GM13977 (cell line): ENCODE measurements at regions not wholly inside any gene's neighbourhood (a gene's known extent, or its start where the extent isn't known, plus 50 kb on each side); places are given as distances from the start of the nearest gene placed in this dataset.

Experiments used
- DNase-seq: peaks from one replicate; pipeline ENCODE4 v3.0.0; 2012; ENCODE audit warnings: low spot score
- in situ Hi-C: fragments of 300-500 bp; cut with MboI; formaldehyde crosslinking; loops from one replicate; pipeline ENCODE4 v1.12.0; 2022; ENCODE audit warnings: low sequenced_read_pairs, low pct_unique_long_range_greater_than_20kb, mixed read lengths, inconsistent platforms; ENCODE audit not compliant: unreplicated experiment
- TF ChIP-seq, protein P1 (sequence below): IDR thresholded peaks from 2 replicates; pipeline ENCODE4 v1.5.1; 2012; ENCODE audit warnings: mild to moderate bottlenecking, control low read depth; ENCODE audit not compliant: insufficient read depth; ENCODE audit errors: extremely low read depth, missing control alignments

GRCh38 chr9:31065691-31066090 lies 1318.8 kb upstream of the ACO1 start:
- in situ Hi-C loops, result no loop called here
- DNase-seq, result no peak
- TF ChIP-seq, protein P1, sequence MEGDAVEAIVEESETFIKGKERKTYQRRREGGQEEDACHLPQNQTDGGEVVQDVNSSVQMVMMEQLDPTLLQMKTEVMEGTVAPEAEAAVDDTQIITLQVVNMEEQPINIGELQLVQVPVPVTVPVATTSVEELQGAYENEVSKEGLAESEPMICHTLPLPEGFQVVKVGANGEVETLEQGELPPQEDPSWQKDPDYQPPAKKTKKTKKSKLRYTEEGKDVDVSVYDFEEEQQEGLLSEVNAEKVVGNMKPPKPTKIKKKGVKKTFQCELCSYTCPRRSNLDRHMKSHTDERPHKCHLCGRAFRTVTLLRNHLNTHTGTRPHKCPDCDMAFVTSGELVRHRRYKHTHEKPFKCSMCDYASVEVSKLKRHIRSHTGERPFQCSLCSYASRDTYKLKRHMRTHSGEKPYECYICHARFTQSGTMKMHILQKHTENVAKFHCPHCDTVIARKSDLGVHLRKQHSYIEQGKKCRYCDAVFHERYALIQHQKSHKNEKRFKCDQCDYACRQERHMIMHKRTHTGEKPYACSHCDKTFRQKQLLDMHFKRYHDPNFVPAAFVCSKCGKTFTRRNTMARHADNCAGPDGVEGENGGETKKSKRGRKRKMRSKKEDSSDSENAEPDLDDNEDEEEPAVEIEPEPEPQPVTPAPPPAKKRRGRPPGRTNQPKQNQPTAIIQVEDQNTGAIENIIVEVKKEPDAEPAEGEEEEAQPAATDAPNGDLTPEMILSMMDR, result no peak

- DNase-seq, result no peak
- TF ChIP-seq, protein P1, result no peak
- in situ Hi-C loops, result no loop called here
These were observed 1317.0 kb upstream of the ACO1 start for GRCh38 chr9:31067418-31067817.

DNA sequence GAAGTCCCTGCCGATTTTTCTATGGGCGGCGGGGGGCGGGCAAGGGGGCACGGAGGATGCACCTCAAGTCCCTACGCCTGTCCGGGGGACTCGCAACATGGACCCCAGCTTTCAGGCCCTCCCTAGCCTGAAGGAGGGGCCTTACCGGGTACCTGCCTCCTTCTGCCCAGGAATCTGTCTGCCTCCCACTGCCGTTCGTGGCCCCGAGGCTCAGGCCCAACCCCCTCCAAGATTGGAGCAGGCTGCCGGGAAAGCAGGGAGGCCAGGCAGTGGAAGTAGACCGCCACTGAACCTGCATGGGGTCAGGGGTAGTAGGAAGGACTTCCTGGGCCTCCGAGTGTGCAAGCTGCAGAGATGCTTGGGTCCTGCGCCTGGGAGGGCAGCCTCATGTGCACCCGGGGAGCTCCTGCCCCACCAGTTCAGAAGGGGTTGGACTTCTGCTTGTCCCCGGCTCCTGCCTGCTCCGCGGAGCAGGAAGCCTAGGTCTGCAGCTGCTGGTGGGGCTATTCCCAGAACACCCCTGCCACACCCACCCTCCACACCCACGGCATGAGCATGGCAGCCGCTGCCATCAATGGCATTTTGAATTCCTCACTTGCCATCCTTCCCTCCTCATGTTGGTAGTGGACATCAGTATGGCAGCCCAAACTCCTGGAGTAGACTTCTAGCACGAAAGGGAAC lies 1312.7 kb upstream of the ACO1 start:
- TF ChIP-seq, protein P1, result no peak
- DNase-seq, result no peak
- in situ Hi-C loops, result no loop called here

DNA sequence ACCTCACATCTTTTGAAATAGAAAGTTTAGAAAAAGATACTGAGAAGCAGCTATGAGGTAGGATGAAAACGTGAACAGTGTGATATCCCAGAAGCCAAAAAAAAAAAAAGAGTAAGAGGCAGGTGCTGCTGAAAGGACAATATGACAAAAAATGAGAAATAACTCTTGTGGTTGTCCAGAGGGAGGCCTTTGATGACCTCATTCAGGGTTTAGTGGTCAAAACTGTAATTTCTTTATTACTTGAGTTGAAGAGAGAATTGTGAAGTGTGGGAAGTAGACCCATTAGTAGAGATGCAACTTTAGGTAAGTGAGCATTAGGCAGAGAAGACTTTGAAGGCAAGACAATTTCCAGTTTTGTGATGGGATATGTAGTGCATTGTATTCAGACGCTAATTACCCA lies 1306.3 kb upstream of the ACO1 start:
- DNase-seq, result no peak
- in situ Hi-C loops, result no loop called here
- TF ChIP-seq, protein P1, result no peak

- TF ChIP-seq, protein P1, result no peak
- DNase-seq, result no peak
- in situ Hi-C loops, result no loop called here
These were observed 1300.1 kb upstream of the ACO1 start for GRCh38 chr9:31084350-31084749.

GRCh38 chr9:31089549-31090221 lies 1294.8 kb upstream of the ACO1 start:
- in situ Hi-C loops, result no loop called here
- TF ChIP-seq, protein P1, result no peak
- DNase-seq, result no peak
